K562 (cell line): ENCODE measurements at regions not wholly inside any gene's neighbourhood (a gene's known extent, or its start where the extent isn't known, plus 50 kb on each side); places are given as distances from the start of the nearest gene placed in this dataset.

Experiments used
- ATAC-seq: fragments of 200-7000 bp; cut with Tn5 transposase; 3 replicates; pipeline ENCODE4 v1.9.1; 2020; ENCODE audit warnings: moderate library complexity
- BruUV-seq: library from RNA; stranded (reverse); fragments of 400-500 nt; replicated peaks from 2 replicates; lab custom pipeline; 2021; lab: Mats Ljungman, UMichigan
- CTCF ChIA-PET: fragments of 300-600 bp; formaldehyde crosslinking; extraction: SDS; loops from one replicate; lab custom pipeline; 2021; ENCODE audit warnings: low intra/inter-chr PET ratio; lab: Yijun Ruan, JAX
- POLR2A ChIA-PET: fragments of 300-600, 350-650 bp; sonication (Branson Sonifier 250); formaldehyde crosslinking; extraction: SDS; loops from one replicate; lab custom pipeline; 2021; ENCODE audit warnings: antibody characterized with exemption, inconsistent platforms; lab: Yijun Ruan, JAX
- DNase-seq, 4 experiments: peaks; one replicate each; pipeline versions ENCODE4 v3.0.0 to v3.0.0-alpha.2; 2011 to 2018; ENCODE audit warnings: low spot score in 3 of 4, mixed read lengths in 3 of 4; ENCODE audit errors: extremely low read depth in 1 of 4
- FAIRE-seq: peaks from 2 replicates; lab custom pipeline; 2011; peaks lifted over from hg19 to GRCh38; lab: Jason Lieb, UNC
- H2AFZ ChIP-seq: 2 replicates; pipeline ENCODE4 v1.6.0; 2011; ENCODE audit warnings: low read depth, low read length, control low read depth, inconsistent platforms
- H3K27ac ChIP-seq: fragments of 200-600 bp; 3 replicates; pipeline ENCODE4 v1.8.0; 2011; ENCODE audit warnings: low read depth, mild to moderate bottlenecking, control low read depth, inconsistent platforms, low read length, moderate library complexity, mixed read lengths; ENCODE audit errors: extremely low read depth
- H3K27me3 ChIP-seq, 2 experiments: fragments of 300-600 bp in 1 of 2; 2 replicates in 1 of 2; 3 replicates in 1 of 2; pipeline versions ENCODE4 v1.6.0 to v1.8.0; 2011; ENCODE audit warnings: inconsistent platforms in 2 of 2, low read length in 2 of 2, mild to moderate bottlenecking in 1 of 2, mixed read lengths in 1 of 2, moderate library complexity in 1 of 2; ENCODE audit not compliant: control insufficient read depth in 2 of 2, insufficient read depth in 2 of 2
- H3K36me3 ChIP-seq: fragments of 300-600 bp; 3 replicates; pipeline ENCODE4 v1.8.0; 2011; ENCODE audit warnings: mild to moderate bottlenecking, low read length, inconsistent platforms; ENCODE audit not compliant: control insufficient read depth, insufficient read depth
- H3K4me1 ChIP-seq, 2 experiments: fragments of 200-600 bp in 1 of 2; replicated peaks in 1 of 2; 2 replicates in 1 of 2; 3 replicates in 1 of 2; pipeline versions ENCODE4 v1.5.1 to v1.8.0; 2011; ENCODE audit warnings: inconsistent platforms in 2 of 2, low read length in 2 of 2, mild to moderate bottlenecking in 1 of 2, mixed read lengths in 1 of 2, moderate library complexity in 1 of 2; ENCODE audit not compliant: control insufficient read depth in 2 of 2, insufficient read depth in 2 of 2
- H3K4me2 ChIP-seq: 2 replicates; pipeline ENCODE4 v1.6.1; 2011; ENCODE audit warnings: low read length, control low read depth, inconsistent platforms, mixed read lengths; ENCODE audit not compliant: insufficient read depth
- H3K4me3 ChIP-seq: fragments of 200-600 bp; sonication (generic), shearing (Covaris generic); 2 replicates; pipeline ENCODE4 v1.5.1; 2016; ENCODE audit warnings: control low read depth, inconsistent platforms
- H3K79me2 ChIP-seq: fragments of 200-600 bp; 3 replicates; pipeline ENCODE4 v1.8.0; 2011; ENCODE audit warnings: low read length, inconsistent platforms; ENCODE audit not compliant: control insufficient read depth, insufficient read depth
- H3K9ac ChIP-seq, 2 experiments: 2 replicates each; pipeline versions ENCODE4 v1.6.0 to v1.6.1; 2011; ENCODE audit warnings: low read depth in 2 of 2, low read length in 2 of 2, control low read depth in 1 of 2, inconsistent platforms in 1 of 2, mild to moderate bottlenecking in 1 of 2, mixed read lengths in 1 of 2; ENCODE audit not compliant: insufficient read depth in 1 of 2
- H3K9me1 ChIP-seq: one replicate; pipeline ENCODE4 v1.6.0; 2011; ENCODE audit warnings: inconsistent platforms, mild to moderate bottlenecking, low read length, moderate library complexity; ENCODE audit not compliant: control insufficient read depth, insufficient read depth
- H3K9me3 ChIP-seq: replicated peaks from 2 replicates; pipeline ENCODE4 v1.5.1; 2011; ENCODE audit warnings: low read depth, low read length, inconsistent platforms; ENCODE audit not compliant: control insufficient read depth, insufficient read depth
- H4K20me1 ChIP-seq: replicated peaks from 2 replicates; pipeline ENCODE4 v1.6.1; 2011; ENCODE audit warnings: low read length, inconsistent platforms, mixed read lengths; ENCODE audit not compliant: control insufficient read depth, insufficient read depth
- DNMT1 ChIP-seq: fragments of 450-650 bp; IDR thresholded peaks from 2 replicates; pipeline ENCODE4 v1.6.1; 2016; ENCODE audit warnings: antibody characterized with exemption, mild to moderate bottlenecking
- ERF ChIP-seq: fragments of 450-650 bp; formaldehyde crosslinking; IDR thresholded peaks from 2 replicates; pipeline ENCODE4 v1.4.0; 2020; ENCODE audit warnings: mild to moderate bottlenecking, mixed read lengths
- HNRNPH1 ChIP-seq: fragments of 200-400 bp; formaldehyde crosslinking; optimal IDR thresholded peaks from 2 replicates; pipeline ENCODE3; 2017; ENCODE audit warnings: low read depth, mild to moderate bottlenecking, low read length, moderate library complexity
- MTA2 ChIP-seq: fragments of 450-650 bp; IDR thresholded peaks from 2 replicates; pipeline ENCODE4 v1.6.1; 2016; ENCODE audit warnings: low read depth
- NFYB ChIP-seq: IDR thresholded peaks from 2 replicates; pipeline ENCODE4 v1.6.1; 2011; ENCODE audit warnings: mild to moderate bottlenecking, moderate library complexity; ENCODE audit not compliant: insufficient read length; ENCODE audit errors: extremely low read depth
- ZEB2 ChIP-seq: fragments of 450-650 bp; IDR thresholded peaks from 2 replicates; pipeline ENCODE4 v1.6.1; 2016
- ZNF79 ChIP-seq: fragments of 250-450 bp; sonication (Bioruptor Pico); IDR thresholded peaks from 2 replicates; pipeline ENCODE4 v1.4.0; 2020; ENCODE audit warnings: low read depth, mild to moderate bottlenecking, moderate library complexity
- in situ Hi-C: fragments of 300-500 bp; cut with MboI; formaldehyde crosslinking; loops from 4 replicates; pipeline ENCODE4 v1.15.0; 2018; ENCODE audit warnings: inconsistent platforms, mixed read lengths
- intact Hi-C: fragments of 100-400 bp; cut with micrococcal nuclease; formaldehyde crosslinking; loops from 2 replicates; pipeline ENCODE4 v1.14.2; 2022
- TF ChIP-seq, protein P1 (sequence below): fragments of 250-450 bp; sonication (Bioruptor Pico); IDR thresholded peaks from 2 replicates; pipeline ENCODE4 v1.8.0; 2021; ENCODE audit warnings: mild to moderate bottlenecking, moderate library complexity
- TF ChIP-seq, protein P2 (sequence below): fragments of 450-650 bp; IDR thresholded peaks from 2 replicates; pipeline ENCODE4 v1.6.1; 2016; ENCODE audit warnings: low read depth, mild to moderate bottlenecking, moderate library complexity
- TF ChIP-seq, protein P3 (sequence below): fragments of 250-450 bp; sonication (Bioruptor Pico); IDR thresholded peaks from 2 replicates; pipeline ENCODE4 v1.8.0; 2022; ENCODE audit warnings: inconsistent platforms, mild to moderate bottlenecking, moderate library complexity, borderline replicate concordance
- TF ChIP-seq, protein P4 (sequence below): fragments of 250-450 bp; sonication (Bioruptor Pico); IDR thresholded peaks from 2 replicates; pipeline ENCODE4 v1.4.0; 2020; ENCODE audit warnings: mild to moderate bottlenecking, moderate library complexity
- TF ChIP-seq, protein P5 (sequence below): sonication (generic); formaldehyde crosslinking; IDR thresholded peaks from 2 replicates; pipeline ENCODE4 v1.8.1; 2022; ENCODE audit warnings: missing genetic modification reagents

DNA sequence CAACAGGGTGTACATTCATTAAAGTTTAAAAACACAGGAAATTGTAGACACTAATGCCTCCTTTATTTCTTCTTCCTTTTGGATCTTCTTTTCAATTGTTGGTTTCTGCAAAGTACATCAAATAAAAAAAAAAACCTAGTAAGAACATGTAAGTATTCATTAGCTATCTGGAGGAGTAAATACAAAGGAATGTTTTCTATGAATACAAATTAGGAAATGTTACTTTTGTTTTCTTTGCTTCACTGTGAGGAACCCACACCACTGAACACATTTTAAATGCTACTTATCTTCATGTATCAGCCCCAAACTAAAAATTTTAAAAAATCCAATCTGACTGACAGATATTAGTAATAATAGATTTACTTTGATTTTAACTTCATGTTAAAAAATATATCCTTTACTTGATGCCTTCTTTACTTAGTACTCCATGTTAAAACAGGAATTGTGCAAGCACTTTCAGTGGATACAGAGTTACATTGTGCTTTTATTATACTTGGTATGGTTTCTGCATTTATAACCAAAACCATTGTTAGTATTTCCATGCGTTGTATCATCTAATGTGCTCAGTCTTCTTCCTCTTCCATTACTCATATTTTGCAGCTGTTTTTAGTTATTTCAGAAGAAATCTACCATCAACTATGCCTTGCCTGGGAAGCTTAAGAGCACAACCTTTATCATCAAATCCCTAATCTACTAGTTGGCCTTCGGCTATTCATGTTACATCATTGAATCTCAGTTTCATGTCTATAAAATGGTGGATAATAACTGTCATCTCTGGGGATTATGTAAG lies 236.9 kb upstream of the DPYD start (continued):
- TF ChIP-seq, protein P1, sequence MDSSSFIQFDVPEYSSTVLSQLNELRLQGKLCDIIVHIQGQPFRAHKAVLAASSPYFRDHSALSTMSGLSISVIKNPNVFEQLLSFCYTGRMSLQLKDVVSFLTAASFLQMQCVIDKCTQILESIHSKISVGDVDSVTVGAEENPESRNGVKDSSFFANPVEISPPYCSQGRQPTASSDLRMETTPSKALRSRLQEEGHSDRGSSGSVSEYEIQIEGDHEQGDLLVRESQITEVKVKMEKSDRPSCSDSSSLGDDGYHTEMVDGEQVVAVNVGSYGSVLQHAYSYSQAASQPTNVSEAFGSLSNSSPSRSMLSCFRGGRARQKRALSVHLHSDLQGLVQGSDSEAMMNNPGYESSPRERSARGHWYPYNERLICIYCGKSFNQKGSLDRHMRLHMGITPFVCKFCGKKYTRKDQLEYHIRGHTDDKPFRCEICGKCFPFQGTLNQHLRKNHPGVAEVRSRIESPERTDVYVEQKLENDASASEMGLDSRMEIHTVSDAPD (CRISPR knock-in tag), result no peak
- TF ChIP-seq, protein P2, sequence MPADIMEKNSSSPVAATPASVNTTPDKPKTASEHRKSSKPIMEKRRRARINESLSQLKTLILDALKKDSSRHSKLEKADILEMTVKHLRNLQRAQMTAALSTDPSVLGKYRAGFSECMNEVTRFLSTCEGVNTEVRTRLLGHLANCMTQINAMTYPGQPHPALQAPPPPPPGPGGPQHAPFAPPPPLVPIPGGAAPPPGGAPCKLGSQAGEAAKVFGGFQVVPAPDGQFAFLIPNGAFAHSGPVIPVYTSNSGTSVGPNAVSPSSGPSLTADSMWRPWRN, result no peak
- no peak for TF ChIP-seq ERF (CRISPR knock-in tag)

DNA sequence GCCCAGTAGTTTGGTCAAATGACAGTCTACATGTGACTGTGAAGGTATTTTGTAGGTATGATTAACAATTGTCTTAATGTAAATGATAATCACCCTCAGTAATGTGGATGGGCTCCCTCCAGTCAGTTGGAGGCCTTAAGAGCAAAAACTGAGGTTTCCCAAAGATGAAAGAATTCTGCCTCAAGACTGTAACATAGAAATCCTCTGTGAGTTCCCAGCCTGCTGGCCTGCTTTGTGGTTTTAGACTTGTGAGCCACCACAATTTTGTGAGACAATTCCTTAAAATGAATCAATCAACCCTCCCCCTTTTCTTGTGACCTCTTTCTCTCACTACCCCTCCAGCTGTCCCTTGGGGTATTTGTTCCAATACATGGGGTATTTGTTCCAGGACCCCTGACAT lies 226.4 kb upstream of the DPYD start:
- FAIRE-seq (no peak), DNase-seq (no peak), ATAC-seq (no peak)
- BruUV-seq, result no TSS peak
- Histone ChIP-seq H4K20me1 (no peaks in the 10 kb centered on the region), H3K36me3 (no peaks in the 10 kb centered on the region), H3K4me2 (no peak overlapping the region), H3K9me1 (no peaks in the 10 kb centered on the region), H3K4me1 (no peaks in the 10 kb centered on the region), H3K9me3 (no peaks in the 10 kb centered on the region), H2AFZ (no peak overlapping the region), H3K4me3 (no peak overlapping the region), H3K27me3 (no peaks in the 10 kb centered on the region), H3K9ac (no peak overlapping the region), H3K27ac (no peak overlapping the region), H3K79me2 (no peaks in the 10 kb centered on the region)
- intact Hi-C loops, result no loop called here
- in situ Hi-C loops, result no loop called here
- CTCF ChIA-PET, result interaction anchor here (0.6 kb wide), 1 partner anchor 83 kb away, joined by 5 read pairs; no protein-coding TSS in a partner anchor
- POLR2A ChIA-PET, result no interaction called here
- TF ChIP-seq MTA2 (no peak), HNRNPH1 (no peak), DNMT1 (no peak), ZEB2 (no peak), ZNF79 (CRISPR knock-in tag) (no peak), NFYB (no peak)
- TF ChIP-seq, protein P3, sequence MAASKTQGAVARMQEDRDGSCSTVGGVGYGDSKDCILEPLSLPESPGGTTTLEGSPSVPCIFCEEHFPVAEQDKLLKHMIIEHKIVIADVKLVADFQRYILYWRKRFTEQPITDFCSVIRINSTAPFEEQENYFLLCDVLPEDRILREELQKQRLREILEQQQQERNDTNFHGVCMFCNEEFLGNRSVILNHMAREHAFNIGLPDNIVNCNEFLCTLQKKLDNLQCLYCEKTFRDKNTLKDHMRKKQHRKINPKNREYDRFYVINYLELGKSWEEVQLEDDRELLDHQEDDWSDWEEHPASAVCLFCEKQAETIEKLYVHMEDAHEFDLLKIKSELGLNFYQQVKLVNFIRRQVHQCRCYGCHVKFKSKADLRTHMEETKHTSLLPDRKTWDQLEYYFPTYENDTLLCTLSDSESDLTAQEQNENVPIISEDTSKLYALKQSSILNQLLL, result no peak
- TF ChIP-seq, protein P4, sequence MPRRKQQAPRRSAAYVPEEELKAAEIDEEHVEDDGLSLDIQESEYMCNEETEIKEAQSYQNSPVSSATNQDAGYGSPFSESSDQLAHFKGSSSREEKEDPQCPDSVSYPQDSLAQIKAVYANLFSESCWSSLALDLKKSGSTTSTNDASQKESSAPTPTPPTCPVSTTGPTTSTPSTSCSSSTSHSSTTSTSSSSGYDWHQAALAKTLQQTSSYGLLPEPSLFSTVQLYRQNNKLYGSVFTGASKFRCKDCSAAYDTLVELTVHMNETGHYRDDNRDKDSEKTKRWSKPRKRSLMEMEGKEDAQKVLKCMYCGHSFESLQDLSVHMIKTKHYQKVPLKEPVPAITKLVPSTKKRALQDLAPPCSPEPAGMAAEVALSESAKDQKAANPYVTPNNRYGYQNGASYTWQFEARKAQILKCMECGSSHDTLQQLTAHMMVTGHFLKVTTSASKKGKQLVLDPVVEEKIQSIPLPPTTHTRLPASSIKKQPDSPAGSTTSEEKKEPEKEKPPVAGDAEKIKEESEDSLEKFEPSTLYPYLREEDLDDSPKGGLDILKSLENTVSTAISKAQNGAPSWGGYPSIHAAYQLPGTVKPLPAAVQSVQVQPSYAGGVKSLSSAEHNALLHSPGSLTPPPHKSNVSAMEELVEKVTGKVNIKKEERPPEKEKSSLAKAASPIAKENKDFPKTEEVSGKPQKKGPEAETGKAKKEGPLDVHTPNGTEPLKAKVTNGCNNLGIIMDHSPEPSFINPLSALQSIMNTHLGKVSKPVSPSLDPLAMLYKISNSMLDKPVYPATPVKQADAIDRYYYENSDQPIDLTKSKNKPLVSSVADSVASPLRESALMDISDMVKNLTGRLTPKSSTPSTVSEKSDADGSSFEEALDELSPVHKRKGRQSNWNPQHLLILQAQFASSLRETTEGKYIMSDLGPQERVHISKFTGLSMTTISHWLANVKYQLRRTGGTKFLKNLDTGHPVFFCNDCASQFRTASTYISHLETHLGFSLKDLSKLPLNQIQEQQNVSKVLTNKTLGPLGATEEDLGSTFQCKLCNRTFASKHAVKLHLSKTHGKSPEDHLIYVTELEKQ (CRISPR knock-in tag), result no peak
- TF ChIP-seq, protein P5, sequence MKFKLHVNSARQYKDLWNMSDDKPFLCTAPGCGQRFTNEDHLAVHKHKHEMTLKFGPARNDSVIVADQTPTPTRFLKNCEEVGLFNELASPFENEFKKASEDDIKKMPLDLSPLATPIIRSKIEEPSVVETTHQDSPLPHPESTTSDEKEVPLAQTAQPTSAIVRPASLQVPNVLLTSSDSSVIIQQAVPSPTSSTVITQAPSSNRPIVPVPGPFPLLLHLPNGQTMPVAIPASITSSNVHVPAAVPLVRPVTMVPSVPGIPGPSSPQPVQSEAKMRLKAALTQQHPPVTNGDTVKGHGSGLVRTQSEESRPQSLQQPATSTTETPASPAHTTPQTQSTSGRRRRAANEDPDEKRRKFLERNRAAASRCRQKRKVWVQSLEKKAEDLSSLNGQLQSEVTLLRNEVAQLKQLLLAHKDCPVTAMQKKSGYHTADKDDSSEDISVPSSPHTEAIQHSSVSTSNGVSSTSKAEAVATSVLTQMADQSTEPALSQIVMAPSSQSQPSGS (CRISPR knock-in tag), result no peak
